ENCODE measurements at regions not wholly inside any gene's neighbourhood (a gene's known extent, or its start where the extent isn't known, plus 50 kb on each side); places are given as distances from the start of the nearest gene placed in this dataset.

DNA sequence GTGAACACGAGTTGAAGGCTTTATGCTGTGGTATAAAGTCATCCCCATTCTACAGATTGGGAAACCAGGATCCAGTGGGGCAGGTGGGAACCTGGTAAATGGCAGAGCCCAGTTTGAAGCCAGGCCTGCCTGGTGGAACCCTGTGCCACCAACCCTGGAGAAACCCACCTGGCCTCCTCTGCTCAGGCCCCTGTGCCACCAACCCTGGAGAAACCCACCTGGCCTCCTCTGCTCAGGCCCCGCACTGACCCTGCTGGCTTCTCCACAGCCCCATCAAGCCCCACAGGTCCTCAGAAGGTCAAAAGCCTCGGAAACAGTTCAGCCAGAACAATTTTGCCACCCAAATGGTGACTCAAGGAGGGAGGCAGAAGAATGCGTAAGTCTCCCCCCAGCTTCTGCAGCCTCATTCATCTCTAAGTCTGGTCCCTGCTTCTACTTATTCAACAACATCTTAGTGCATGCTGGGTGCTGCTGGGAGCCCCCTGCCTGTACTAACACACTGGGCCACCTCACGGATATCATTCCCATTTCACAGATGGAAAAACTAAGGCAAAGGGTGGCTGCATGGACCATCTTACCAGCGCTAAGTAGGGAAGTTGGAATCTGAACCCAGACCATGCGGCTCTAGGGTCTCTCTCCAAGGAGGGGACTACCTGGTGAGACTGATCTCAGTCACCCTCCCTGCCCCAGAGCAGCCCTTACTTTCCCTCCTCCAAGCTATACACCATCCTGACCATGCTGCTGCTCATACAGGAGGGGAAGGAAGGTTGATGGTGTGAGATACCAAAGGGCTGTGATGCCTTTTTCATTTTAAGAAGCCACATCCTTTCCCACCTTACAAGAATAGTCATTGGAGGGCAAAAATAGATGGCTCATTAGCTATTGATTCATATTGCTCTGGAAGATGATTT, 93.7 kb upstream of the ID2 start:
- Mint-ChIP-seq H3K4me1 (ENCODE audit: low read depth) (peaks cover 5% of the 10 kb centered on the region; the same call in 1 of the 2 replicates), H3K9me3 (no peaks in the 10 kb centered on the region), H3K27ac (no peak overlapping the region), H3K4me3 (no peak overlapping the region), H3K27me3 (ENCODE audit: insufficient read depth) (peaks cover 10% of the 10 kb centered on the region), H3K36me3 (ENCODE audit: low read depth) (no peaks in the 10 kb centered on the region)
- DNase-seq: no peak
- TF ChIP-seq, protein P1, sequence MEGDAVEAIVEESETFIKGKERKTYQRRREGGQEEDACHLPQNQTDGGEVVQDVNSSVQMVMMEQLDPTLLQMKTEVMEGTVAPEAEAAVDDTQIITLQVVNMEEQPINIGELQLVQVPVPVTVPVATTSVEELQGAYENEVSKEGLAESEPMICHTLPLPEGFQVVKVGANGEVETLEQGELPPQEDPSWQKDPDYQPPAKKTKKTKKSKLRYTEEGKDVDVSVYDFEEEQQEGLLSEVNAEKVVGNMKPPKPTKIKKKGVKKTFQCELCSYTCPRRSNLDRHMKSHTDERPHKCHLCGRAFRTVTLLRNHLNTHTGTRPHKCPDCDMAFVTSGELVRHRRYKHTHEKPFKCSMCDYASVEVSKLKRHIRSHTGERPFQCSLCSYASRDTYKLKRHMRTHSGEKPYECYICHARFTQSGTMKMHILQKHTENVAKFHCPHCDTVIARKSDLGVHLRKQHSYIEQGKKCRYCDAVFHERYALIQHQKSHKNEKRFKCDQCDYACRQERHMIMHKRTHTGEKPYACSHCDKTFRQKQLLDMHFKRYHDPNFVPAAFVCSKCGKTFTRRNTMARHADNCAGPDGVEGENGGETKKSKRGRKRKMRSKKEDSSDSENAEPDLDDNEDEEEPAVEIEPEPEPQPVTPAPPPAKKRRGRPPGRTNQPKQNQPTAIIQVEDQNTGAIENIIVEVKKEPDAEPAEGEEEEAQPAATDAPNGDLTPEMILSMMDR (IDR thresholded peaks at IDR 0.05): no peak

DNA sequence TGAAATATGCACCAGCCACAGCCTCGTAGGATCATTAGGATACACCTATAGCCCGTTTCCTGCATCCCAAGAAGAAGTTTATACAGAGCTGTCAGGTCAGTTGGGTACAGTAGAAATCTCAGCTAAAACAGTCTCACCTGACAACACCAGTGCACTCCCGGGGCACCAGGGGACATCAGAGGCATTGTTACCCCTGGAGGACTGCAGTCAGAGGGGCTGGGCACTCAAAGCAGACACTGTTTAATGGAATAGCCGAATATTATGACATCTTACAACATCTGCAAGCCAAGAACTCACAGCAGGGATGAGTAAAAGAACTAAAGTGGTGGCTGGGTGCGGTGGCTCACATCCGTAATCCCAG, 93.0 kb upstream of the ID2 start:
- Mint-ChIP-seq H3K4me3 (no peak overlapping the region), H3K27ac (no peak overlapping the region), H3K4me1 (ENCODE audit: low read depth) (peaks cover 5% of the 10 kb centered on the region; the same call in 1 of the 2 replicates), H3K27me3 (ENCODE audit: insufficient read depth) (peaks cover 15% of the 10 kb centered on the region), H3K9me3 (peaks cover 1% of the 10 kb centered on the region), H3K36me3 (ENCODE audit: low read depth) (no peaks in the 10 kb centered on the region)
- TF ChIP-seq, protein P1 (IDR thresholded peaks at IDR 0.05): no peak
- DNase-seq: no peak

DNA sequence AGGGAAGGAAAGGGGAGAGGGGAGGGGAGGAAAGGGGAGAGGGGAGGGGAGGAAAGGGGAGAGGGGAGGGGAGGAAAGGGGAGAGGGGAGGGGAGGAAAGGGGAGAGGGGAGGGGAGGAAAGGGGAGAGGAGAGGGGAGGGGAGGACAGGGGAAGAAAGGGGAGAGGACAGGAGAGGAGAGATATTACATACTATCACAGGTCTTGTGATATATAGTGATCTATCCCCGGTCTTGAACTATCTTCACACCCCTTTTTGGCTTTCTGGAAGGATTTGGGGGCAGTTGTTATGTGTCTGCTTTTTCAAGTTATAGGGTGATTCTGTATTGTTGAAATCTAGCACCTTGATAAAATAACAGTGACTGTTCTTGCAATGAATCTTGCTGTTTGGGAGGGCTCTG, 92.1 kb upstream of the ID2 start:
- DNase-seq: no peak

DNA sequence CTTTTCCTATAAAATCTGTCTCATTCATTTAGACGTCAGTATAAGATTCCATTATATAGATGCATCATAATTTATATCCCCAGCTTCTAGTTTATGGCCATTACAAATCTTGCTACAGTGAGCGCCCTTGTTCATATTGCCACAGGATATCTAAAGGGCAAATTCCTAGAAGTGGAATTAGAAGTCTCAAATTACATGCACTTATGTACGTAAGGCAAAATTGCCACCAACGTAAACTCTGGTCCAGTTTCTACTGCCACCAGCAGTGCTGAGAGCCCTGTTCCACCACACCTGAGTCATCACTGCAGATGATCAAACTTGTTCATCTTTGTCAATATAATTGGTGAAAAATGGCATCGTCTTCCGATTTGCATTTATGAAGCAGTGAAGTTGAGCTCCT, 90.9 kb upstream of the ID2 start:
- H3K36me3 Mint-ChIP-seq (ENCODE audit: low read depth): no peaks in the 10 kb centered on the region
- TF ChIP-seq, protein P1 (IDR thresholded peaks at IDR 0.05): no peak
- no peak for DNase-seq

More for the DNA sequence above, 92.1 kb upstream of the ID2 start:
- H3K4me1 Mint-ChIP-seq (ENCODE audit: low read depth): peaks cover 5% of the 10 kb centered on the region; the same call in 1 of the 2 replicates
- H3K27ac Mint-ChIP-seq: no peak overlapping the region
- H3K9me3 Mint-ChIP-seq: peaks cover 3% of the 10 kb centered on the region
- TF ChIP-seq, protein P1 (IDR thresholded peaks at IDR 0.05): no peak
- H3K4me3 Mint-ChIP-seq: no peak overlapping the region
- H3K36me3 Mint-ChIP-seq (ENCODE audit: low read depth): no peaks in the 10 kb centered on the region
- H3K27me3 Mint-ChIP-seq (ENCODE audit: insufficient read depth): peaks cover 15% of the 10 kb centered on the region

DNA sequence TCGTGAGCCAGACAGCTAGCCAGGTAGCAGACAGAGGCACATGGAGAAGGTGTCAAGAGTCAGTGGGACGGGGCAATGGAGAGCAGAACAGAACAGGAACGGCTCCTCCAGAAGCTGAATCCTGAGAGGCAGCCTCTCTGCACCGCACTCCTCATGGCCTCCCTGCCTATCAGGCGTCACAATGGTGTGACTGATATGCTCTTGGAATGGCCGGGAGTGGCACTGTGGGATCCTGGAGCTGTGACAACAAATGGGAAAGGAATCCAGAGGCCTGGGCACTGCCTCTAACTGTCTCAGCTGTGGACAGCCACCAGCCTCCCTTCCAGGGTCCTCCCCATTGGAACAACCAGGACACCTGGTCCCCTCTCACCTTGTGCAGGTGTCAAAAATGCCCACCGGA, 89.1 kb upstream of the ID2 start:
- Mint-ChIP-seq H3K27ac (no peak overlapping the region), H3K9me3 (peaks cover 3% of the 10 kb centered on the region), H3K4me1 (ENCODE audit: low read depth) (peaks cover 5% of the 10 kb centered on the region; the same call in 1 of the 2 replicates), H3K36me3 (ENCODE audit: low read depth) (no peaks in the 10 kb centered on the region), H3K4me3 (no peak overlapping the region), H3K27me3 (ENCODE audit: insufficient read depth) (peaks cover 11% of the 10 kb centered on the region)
- DNase-seq: no peak
- TF ChIP-seq, protein P1 (IDR thresholded peaks at IDR 0.05): no peak

More for the DNA sequence above, 90.9 kb upstream of the ID2 start:
- Mint-ChIP-seq H3K9me3 (peaks cover 3% of the 10 kb centered on the region), H3K4me1 (ENCODE audit: low read depth) (peaks cover 5% of the 10 kb centered on the region; the same call in 1 of the 2 replicates), H3K27me3 (ENCODE audit: insufficient read depth) (peaks cover 15% of the 10 kb centered on the region), H3K4me3 (no peak overlapping the region), H3K27ac (no peak overlapping the region)

Data from HFFc6 (cell line).